DMS153 treated with DMSO at 0.1 percent for 48 hours (cell line): ENCODE measurements at regions not wholly inside any gene's neighbourhood (a gene's known extent, or its start where the extent isn't known, plus 50 kb on each side); places are given as distances from the start of the nearest gene placed in this dataset.

Experiments used
- DNase-seq: peaks from one replicate; lab custom pipeline; 2025; ENCODE audit not compliant: unreplicated experiment; lab: John Stamatoyannopoulos, UW

DNA sequence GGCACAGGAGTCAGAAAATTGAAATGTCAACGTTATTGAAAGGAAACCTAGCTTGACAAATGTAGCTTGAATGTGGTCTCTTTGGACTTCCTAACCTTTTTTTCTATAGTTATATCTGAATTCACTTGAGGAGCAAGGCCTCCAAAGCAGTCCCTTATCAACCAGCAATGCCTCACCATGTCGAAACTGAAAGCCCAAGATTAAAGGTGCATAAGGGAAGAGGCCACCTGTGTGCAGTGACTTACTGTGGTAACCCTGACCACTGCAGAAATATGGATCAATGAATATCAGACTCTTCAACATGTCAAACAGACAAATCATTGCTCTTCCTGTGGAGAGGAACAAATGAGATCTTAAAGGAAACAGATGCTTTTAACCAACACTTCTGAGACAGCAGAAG, 95.0 kb upstream of the GIMD1 start:
- DNase-seq: no peak

DNA sequence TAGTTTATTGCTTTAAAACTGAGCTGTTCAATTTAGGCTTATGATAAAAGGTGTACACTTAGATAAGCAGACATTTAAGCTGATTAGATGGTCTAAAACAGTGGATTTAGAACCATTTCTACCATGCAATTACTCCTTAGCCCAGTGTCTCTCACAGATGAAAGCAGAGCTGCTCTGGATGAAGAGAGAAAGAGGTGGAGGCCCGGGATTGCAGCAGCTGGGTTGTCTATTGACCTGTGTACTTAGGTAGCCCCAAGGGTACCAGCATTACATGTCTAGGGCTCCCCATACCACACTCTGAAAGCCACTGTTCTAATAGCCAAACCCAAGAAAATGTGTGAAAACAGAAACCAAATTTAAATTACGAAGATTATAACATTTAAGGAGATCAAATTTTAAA, 86.0 kb upstream of the GIMD1 start:
- DNase-seq: no peak

DNA sequence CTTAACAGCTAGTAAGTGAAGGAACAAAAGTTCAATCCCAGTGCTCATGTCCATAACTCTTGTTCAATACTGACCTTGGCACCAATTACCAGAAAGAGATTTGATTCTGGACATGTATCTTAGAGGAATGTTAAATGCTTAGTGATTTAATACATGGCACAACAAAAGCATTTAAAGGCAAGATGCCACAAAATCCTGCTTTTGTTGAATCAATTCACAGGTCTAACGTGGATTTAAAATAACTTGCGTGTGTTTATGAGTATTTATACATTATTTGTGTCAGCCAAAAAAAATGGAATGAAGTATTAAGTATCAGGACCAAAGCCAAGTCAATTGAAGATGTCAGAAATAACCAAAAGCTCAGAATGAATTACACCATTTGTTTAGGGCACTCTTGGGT, 85.4 kb upstream of the GIMD1 start:
- no peak for DNase-seq

DNA sequence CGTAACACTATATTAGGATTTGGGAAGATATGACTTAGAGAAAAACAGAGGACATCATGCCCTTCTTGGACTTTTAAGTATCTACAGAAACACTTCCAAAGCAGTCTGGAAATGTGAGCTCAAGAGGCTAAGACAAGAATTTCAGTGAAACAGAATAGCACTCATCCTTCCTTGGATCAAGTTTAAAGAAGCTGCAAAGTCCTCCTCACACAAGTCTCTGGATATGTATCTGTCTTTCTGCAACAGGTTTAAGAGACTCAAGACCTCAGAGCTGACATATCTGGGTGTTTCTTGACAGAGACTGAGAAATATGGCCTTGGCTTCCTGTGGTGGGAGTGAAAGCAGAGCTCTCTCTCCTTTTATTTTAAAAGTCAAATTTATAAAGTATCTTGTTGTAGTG, 82.5 kb upstream of the GIMD1 start:
- no peak for DNase-seq

DNA sequence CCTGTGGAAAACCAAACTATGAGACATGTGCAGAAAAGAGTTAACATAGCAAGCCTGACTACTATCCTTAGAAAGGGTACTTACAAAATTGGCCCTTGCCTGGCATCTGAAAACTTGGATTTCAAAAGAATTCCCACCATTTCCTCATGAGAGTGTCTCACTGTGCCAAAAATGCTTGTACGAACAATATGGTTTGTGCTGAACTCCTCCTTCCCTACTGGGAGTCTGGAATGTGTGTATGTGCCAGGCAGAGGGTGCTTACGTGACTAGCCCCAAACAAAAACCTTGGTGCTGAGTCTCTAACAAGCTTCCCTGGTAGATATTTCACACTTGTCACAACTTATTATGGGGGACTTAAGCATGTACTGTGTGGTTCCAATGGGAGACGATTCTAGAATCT, 81.7 kb upstream of the GIMD1 start:
- DNase-seq: no peak

DNA sequence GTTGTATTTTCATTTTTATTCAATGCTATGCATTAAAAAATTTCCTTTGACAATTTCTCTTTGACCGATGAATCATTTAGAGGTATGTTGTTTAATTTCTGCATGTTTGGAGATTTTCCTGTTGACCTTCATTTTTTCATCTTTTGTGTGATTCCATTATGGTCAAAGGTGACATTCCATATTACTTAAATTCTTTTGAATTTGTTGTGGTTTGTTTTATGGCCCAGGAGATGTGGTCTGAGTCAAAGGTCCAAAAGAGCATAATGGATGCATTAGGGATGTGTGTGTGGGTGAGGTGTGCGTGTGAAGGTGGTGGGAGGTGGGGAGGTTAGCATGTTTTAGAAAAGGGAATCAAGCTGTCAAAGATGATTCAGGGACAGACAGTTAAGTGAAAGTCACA, 76.0 kb upstream of the GIMD1 start:
- no peak for DNase-seq

DNA sequence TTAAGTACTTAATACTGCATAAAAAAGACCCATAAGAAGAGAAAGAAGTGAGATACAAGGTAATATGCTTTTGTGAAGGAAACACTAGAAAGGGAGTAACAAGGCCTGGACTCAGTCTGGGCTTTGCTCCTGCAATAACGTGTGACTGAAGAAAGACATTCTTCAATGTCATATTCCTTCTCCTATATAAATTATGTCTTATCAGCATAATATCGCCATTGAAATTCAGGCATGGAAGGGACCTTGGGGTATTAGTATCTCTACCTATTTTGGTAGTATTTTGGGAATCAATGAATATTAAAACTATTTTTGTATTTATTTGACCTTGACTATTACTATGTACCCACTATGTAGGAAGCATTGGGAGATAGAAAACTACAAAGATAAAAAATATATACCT, 62.2 kb upstream of the GIMD1 start:
- DNase-seq: no peak

DNA sequence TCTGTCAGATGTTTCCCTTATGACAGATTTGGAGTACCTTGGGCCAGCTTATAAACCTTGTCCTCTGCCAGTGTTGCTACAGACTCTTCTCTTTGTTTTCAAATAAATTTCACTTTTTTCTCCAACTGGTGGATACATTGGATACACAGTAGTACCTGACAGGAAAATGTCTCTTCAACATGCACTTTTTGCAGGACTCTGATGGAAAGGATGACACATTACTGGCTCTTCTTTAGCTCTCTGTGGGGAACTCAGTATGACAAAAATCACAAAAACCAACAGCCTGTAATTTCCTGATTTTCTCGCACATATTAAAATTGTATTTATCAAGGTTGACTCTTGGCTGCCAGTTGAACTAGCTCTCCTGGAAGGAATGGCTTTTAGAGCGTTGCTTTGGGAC, 61.3 kb upstream of the GIMD1 start:
- no peak for DNase-seq

DNA sequence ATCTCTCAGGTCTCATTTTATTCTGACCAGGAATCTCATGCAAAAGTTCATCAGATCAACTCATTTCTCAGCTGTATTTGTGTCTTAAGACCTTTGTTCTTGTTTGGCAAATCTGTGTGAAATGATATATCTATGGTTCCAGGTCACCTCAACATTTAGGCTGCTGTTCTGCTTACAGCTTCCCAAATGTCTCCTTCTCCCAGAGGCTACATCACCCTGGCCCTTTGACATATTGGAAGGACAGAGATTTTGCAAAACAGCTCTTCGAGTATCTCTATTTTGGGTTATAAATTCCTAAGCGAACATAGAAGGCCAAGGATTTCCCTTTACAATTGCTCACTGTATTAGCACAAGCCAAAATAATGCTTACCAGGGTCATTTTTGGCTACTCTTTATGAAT, 57.5 kb upstream of the GIMD1 start:
- no peak for DNase-seq

DNA sequence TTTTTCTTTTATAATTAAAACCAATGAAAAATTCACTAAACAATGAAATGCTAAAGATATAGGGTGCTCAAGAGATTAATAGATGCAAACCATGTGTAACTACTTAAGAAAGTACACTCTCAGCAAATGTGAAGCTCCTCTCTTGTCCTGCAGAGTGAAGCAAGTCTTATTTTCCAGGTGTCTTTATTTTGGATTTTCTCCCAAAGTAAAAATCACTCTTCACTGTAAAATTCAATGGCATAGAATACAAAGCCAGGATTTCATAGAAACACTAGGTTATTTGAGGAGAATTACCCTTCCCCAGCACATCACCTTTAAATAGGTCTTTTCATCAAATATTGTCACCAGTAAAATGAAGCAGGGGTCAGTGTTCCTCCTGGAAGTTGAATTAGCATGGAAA, 57.0 kb upstream of the GIMD1 start:
- no peak for DNase-seq

DNA sequence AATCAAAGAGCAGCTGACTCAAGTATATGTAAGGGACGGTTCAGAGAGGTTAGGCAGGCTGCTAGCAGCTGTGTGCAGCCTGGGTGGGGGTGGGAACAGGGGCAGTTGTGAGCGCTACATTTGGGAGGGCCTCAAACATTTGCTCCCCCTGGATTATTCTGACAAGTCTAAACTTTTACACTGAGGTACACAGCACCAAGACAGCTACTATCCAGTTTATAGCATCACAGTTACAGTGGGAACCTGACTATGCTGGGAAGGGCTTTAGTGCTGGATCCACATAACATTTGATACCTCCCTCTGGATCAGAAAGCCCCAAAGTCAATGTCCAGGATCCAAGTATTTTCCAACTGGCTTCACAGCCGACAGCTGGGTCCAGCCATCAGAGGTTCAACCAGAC, 55.8 kb upstream of the GIMD1 start:
- DNase-seq: no peak

DNA sequence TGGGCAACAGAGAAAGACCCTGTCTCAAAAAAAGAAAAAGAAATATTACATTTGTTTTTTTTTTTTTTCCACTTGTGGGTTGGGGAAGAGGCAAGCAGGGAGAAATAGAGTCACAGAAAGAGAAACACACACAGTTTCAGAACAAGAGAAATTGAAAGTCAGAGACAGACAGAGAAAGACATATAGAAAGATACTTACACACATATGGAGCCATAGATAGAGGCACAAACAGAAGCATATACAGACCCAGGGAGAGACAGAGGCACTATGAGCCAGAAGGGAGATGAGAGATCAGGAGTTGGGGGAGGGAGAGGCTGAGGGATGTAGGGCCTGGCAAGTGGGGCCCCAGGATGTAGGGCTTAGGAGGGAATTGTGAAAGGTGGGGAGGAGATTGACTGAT, 55.2 kb upstream of the GIMD1 start:
- DNase-seq: no peak

DNA sequence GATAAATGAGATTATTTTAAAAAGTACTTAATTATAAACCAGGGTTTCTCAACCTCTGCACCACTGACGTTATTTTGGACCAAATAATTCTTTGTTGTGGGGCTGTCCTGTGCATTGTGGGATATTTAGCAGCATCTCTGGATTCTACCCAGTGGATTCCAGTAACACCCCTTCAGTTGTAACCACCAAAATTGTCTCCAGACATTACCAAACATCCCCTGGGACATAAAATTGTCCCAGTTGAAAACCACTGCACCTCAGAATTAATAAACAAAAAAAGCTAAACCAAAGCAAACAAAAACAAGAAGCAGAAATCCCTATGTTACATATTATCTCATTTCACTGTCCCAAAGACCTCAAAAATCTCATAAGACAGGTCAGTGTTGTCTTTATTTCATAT, 54.2 kb upstream of the GIMD1 start:
- no peak for DNase-seq

DNA sequence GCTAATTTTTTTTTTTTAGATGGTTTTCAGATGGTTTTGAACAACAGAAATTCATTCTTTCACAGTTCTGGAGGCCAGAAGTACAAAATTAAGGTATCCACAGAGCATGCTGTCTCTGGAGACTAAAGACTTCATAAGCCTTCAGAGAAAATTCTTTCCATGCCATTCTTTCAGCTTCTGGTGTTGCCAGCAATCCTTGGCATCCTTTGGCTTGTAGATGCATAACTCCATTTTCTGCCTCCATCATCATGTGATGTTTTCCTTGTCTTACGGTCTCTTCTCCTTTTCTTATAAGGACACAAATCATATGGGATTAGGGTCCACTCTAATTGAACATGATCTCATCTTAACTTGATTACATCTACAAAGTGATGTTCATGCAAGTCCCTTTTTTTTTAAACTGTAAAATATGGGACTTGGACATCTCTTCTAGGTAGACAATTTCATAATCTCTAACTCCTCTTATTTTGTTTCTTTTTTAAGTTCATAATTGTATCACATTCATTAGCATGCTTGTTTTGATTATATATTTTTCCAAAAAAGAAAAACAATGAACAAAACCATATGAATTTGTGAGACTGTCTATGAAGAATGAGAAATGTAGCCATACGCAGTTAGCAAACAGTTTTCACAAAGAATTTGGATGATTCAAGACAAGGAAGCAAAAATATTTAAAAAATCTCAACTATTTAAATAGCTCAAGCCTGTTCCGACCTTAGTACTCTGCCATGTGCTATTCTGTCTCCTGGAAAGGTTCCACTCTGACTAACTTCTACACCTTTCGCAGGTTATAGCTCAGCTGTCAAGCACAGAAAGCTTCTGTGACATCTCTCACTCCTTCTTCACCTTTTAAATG, 53.1 kb upstream of the GIMD1 start:
- DNase-seq: no peak

DNA sequence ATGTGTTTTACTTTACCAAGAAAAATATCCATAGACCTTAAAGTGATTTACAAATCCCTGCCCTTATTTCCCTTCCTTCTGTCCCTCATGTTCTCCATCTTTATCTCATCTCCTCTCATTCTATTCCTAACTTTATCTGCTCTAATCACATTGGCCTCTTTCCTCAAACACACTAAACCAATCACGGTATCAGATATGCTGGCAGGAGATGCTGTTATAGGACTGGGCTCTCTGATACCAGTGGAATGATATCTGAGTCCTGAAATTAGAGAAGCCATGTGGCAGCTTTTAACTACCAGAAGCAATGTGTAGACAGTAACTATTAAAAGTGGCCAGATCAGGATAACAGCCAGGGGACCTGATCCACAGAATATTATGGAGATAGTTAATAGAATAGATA, 49.9 kb upstream of the GIMD1 start:
- no peak for DNase-seq
